ENCODE measurements at regions not wholly inside any gene's neighbourhood (a gene's known extent, or its start where the extent isn't known, plus 50 kb on each side); places are given as distances from the start of the nearest gene placed in this dataset.
"Not testable (repeated sequence)": the region's sequence is repeated elsewhere in the genome, so short reads cannot be mapped to it uniquely, and the experiment has no call there.

- Histone ChIP-seq H3K9ac (ENCODE audit: low read length) (no peak overlapping the region), H3K9me2 (ENCODE audit: insufficient read depth, low read length) (no peaks in the 10 kb centered on the region), H3K9me3 (ENCODE audit: low read length) (no peaks in the 10 kb centered on the region), H3K27me3 (ENCODE audit: insufficient read depth, low read depth, low read length) (peaks cover 9% of the 10 kb centered on the region), H4K20me1 (ENCODE audit: insufficient read depth) (no peaks in the 10 kb centered on the region), H3F3A (ENCODE audit: insufficient read depth, low read length, poor library complexity, severe bottlenecking) (no peaks in the 10 kb centered on the region), H3K79me2 (replicated peaks; ENCODE audit: insufficient read depth, low read length) (no peaks in the 10 kb centered on the region), H3K27ac (ENCODE audit: low read length) (no peak overlapping the region), H3K4me2 (ENCODE audit: low read length) (no peak overlapping the region), H3K36me3 (ENCODE audit: insufficient read depth, low read length) (no peaks in the 10 kb centered on the region), H2AFZ (ENCODE audit: low read depth, low read length) (no peak overlapping the region), H3K4me3 (ENCODE audit: low read length) (no peak overlapping the region)
- TF ChIP-seq EP300 (conservative IDR thresholded peaks at IDR 0.05; ENCODE audit: poor library complexity, severe bottlenecking) (no peak), CTCF (IDR thresholded peaks at IDR 0.05; ENCODE audit: poor library complexity, severe bottlenecking) (no peak), RAD21 (conservative IDR thresholded peaks at IDR 0.05) (no peak), REST (IDR thresholded peaks at IDR 0.05; ENCODE audit: borderline replicate concordance) (no peak), TAF1 (IDR thresholded peaks at IDR 0.05; ENCODE audit: low read depth) (no peak), SMC3 (conservative IDR thresholded peaks at IDR 0.05; ENCODE audit: poor library complexity) (no peak), EZH2 (IDR thresholded peaks at IDR 0.05; ENCODE audit: borderline replicate concordance, insufficient read depth, low read length, poor library complexity, severe bottlenecking) (no peak), MXI1 (conservative IDR thresholded peaks at IDR 0.05; ENCODE audit: poor library complexity, severe bottlenecking) (no peak), POLR2AphosphoS5 (IDR thresholded peaks at IDR 0.05) (no peak)
Observed at GRCh38 chr10:100636848-100637553, 101.3 kb downstream of the HIF1AN start.

GRCh38 chr10:100637785-100638184, 102.0 kb downstream of the HIF1AN start:
- Histone ChIP-seq H4K20me1 (ENCODE audit: insufficient read depth) (no peaks in the 10 kb centered on the region), H3F3A (ENCODE audit: insufficient read depth, low read length, poor library complexity, severe bottlenecking) (no peaks in the 10 kb centered on the region), H3K4me2 (ENCODE audit: low read length) (no peak overlapping the region), H2AFZ (ENCODE audit: low read depth, low read length) (no peak overlapping the region), H3K36me3 (ENCODE audit: insufficient read depth, low read length) (no peaks in the 10 kb centered on the region), H3K4me3 (ENCODE audit: low read length) (no peak overlapping the region), H3K9ac (ENCODE audit: low read length) (no peak overlapping the region), H3K27ac (ENCODE audit: low read length) (no peak overlapping the region), H3K9me2 (ENCODE audit: insufficient read depth, low read length) (no peaks in the 10 kb centered on the region), H3K9me3 (ENCODE audit: low read length) (no peaks in the 10 kb centered on the region), H3K27me3 (ENCODE audit: insufficient read depth, low read depth, low read length) (peaks cover 17% of the 10 kb centered on the region), H3K79me2 (replicated peaks; ENCODE audit: insufficient read depth, low read length) (no peaks in the 10 kb centered on the region)
- no peak for TF ChIP-seq EZH2 (IDR thresholded peaks at IDR 0.05; ENCODE audit: borderline replicate concordance, insufficient read depth, low read length, poor library complexity, severe bottlenecking)
- TF ChIP-seq TAF1 (IDR thresholded peaks at IDR 0.05; ENCODE audit: low read depth), result no peak
- no peak for TF ChIP-seq EP300 (conservative IDR thresholded peaks at IDR 0.05; ENCODE audit: poor library complexity, severe bottlenecking)
- no peak for TF ChIP-seq CTCF (IDR thresholded peaks at IDR 0.05; ENCODE audit: poor library complexity, severe bottlenecking)
- TF ChIP-seq REST (IDR thresholded peaks at IDR 0.05; ENCODE audit: borderline replicate concordance), result no peak
- TF ChIP-seq POLR2AphosphoS5 (IDR thresholded peaks at IDR 0.05), result no peak
- no peak for TF ChIP-seq MXI1 (conservative IDR thresholded peaks at IDR 0.05; ENCODE audit: poor library complexity, severe bottlenecking)
- no peak for TF ChIP-seq RAD21 (conservative IDR thresholded peaks at IDR 0.05)
- TF ChIP-seq SMC3 (conservative IDR thresholded peaks at IDR 0.05; ENCODE audit: poor library complexity), result no peak

DNA sequence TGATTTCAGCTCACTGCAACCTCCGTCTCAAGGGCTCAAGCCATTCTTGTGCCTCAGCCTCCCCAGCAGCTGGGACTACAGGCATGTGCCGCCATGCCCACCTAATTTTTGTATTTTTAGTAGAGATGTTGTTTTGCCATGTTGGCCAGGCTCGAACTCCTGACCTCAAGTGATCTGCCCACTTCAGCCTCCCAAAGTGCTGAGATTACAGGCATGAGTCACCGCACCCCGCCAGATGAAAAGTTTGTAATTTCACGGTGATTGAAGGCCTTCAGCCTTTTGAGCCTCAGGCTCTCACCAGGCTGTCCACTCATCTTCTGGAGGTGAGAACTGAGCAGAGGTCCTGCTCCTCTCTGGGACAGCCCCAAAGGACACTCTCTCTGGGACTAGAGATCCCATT, 103.2 kb downstream of the HIF1AN start:
- not testable (repeated sequence) for H3K9ac ChIP-seq (ENCODE audit: low read length); H3K36me3 ChIP-seq (ENCODE audit: insufficient read depth, low read length); H2AFZ ChIP-seq (ENCODE audit: low read depth, low read length); H3K4me3 ChIP-seq (ENCODE audit: low read length); H4K20me1 ChIP-seq (ENCODE audit: insufficient read depth); H3K9me2 ChIP-seq (ENCODE audit: insufficient read depth, low read length); H3K79me2 ChIP-seq (replicated peaks; ENCODE audit: insufficient read depth, low read length); H3K27ac ChIP-seq (ENCODE audit: low read length); H3F3A ChIP-seq (ENCODE audit: insufficient read depth, low read length, poor library complexity, severe bottlenecking); H3K9me3 ChIP-seq (ENCODE audit: low read length); H3K4me2 ChIP-seq (ENCODE audit: low read length)
- peaks cover 18% of the 10 kb centered on the region for H3K27me3 ChIP-seq (ENCODE audit: insufficient read depth, low read depth, low read length)

Measured in neural cell (in vitro differentiated cells).